IPS-NIHi7 (cell line): ENCODE measurements at regions not wholly inside any gene's neighbourhood (a gene's known extent, or its start where the extent isn't known, plus 50 kb on each side); places are given as distances from the start of the nearest gene placed in this dataset.

Source experiments
- DNase-seq: peaks from one replicate; pipeline ENCODE4 v3.0.0; 2012; ENCODE audit warnings: mixed read lengths; ENCODE audit errors: extremely low spot score

- DNase-seq, result no peak
Measured at GRCh38 chr13:24081387-24081786, 79.1 kb upstream of the SPATA13 start.

GRCh38 chr13:24083141-24083540 is 77.4 kb upstream of the SPATA13 start:
- DNase-seq, result no peak

- no peak for DNase-seq
Measured at GRCh38 chr13:24083722-24084421, 76.6 kb upstream of the SPATA13 start.

GRCh38 chr13:24085662-24086061 is 74.9 kb upstream of the SPATA13 start:
- DNase-seq, result no peak

- DNase-seq, result no peak
Measured at GRCh38 chr13:24086642-24087041, 73.9 kb upstream of the SPATA13 start.

DNA sequence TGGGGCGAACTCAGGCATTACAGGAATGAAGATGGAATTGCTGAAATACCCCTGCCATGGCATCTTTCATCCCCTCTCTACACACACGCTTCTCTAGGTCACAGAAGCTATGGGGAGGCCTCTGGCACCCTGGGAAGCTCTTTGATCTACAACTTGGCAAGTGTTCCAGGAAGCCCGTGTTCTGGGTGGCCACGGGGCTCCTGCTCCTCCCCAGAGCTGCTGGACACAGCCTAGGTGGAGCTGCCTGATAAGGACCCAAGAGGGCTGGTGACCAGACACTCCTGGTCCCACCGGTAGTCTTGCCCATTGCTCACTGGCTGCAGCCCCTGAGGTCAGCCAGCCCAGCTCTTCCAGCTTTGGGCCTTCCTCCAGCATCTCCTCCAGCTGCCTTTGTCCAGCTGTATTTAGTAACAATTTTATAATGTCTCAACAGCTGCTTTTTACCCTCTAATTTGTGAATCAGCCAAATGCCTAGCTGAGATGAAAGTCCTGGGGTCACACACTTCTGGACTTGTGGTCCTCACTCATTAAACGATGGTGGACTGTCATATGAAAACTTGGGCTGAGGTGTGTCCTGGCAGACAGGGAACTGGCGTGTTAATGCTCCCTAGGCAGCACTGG is 72.8 kb upstream of the SPATA13 start:
- DNase-seq, result no peak

DNA sequence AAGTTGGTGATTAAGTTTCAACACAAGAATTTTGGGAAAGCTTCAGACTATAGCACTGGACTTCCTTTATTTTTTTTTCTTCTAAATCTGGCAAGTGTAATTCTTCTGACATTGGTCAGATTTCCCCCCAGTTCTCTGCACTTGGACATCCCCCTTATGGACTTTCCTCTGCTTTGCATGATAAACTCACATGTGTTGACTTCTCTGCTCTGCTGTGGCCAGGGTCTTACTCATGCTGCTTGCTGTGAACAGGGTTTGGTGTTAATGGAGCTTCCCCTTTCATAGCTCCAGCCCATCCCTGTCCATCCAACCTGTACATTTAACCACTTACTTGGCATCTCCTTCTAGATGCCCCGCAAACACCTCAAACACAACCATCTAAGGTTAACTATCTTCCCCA is 70.5 kb upstream of the SPATA13 start:
- DNase-seq, result no peak

- DNase-seq, result no peak
Measured at GRCh38 chr13:24091080-24091479, 69.4 kb upstream of the SPATA13 start.

DNA sequence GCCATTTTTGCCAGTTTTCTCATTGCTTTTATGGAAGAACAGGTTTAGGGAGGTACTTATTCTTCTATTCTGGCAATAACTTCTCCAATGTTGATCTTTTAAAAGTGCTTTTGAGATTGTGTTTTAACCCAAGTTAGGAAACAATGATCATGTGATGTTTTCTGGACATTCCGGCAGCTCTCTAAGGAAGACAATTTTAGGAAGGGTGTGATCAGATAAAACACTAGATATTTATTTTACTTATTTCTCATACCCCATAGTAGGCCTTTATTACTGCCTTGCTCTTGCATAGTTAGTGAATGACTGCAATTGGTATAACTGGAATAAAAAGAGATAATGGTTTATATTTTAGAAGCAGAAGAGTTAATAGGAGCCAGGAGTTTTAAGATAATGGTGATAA is 68.4 kb upstream of the SPATA13 start:
- no peak for DNase-seq

GRCh38 chr13:24093047-24093446 is 67.5 kb upstream of the SPATA13 start:
- DNase-seq, result no peak

DNA sequence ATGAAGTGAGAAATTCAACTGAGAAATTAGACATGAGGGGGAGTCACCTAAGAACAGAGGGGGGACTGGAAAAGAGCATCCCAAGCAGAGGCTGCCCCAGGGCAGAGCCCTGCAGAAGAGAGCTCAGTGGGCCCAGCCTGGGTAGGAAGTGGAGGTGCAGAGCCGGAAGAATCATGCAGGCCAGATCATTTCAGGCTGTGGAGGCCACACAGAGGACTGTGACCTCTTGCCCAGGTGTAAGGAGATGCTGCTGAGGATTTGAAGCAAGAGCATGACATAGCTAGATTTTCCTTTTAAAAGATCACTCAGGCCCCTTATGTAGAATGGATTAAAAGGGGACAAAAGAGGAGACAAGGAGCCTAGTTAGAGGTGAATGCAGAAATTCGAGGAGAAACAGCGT is 63.9 kb upstream of the SPATA13 start:
- no peak for DNase-seq

GRCh38 chr13:24097064-24097463 is 63.5 kb upstream of the SPATA13 start:
- no peak for DNase-seq

GRCh38 chr13:24097667-24098066 is 62.9 kb upstream of the SPATA13 start:
- no peak for DNase-seq

DNA sequence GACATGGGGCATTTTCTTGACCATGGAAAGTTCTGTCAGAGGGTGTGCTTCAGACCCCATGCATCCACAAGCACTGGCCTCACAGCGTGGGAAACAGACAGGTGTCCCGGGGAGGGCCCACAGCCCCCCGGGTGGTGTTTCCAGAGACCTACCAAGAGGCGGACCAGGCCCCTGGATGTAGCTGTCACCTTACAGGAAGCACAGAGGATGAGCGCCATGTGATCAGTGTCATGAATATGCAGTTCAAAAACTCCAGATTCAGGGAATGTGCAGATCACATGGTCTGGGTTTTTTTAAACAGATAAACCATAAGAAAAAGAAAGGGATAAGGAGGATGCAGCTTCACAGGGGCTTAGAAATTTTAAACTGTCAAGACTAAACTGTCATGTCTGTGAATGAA is 61.0 kb upstream of the SPATA13 start:
- no peak for DNase-seq

- no peak for DNase-seq
Measured at GRCh38 chr13:24100188-24100587, 60.3 kb upstream of the SPATA13 start.

DNA sequence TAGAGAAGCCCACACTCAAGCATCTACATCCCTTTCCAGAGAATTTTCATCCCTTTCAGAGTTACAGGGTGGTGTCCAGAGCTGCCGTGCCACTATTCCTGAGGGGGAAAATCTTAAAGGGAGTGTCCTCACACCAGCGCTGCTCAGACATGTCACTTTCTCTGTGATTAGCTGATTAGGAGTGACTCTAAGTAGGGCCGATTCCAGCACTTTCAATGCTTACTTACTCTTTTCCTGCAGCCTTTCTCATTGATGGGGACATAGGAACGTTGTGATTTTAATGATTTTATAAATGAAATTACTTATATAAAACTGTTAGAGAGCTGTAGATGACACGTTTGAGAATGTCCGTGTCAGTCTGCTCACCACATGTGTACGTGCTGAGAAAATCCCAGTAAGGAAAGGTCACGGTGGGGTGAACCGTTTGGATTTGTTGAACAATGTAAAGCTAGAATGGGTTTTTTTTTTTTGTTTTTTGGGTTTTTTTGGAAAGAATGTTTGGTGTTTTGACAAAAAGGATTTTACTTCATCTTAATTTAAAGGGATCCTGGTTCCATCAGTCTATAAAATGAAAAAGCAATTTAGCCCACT is 56.6 kb upstream of the SPATA13 start:
- DNase-seq, result no peak

DNA sequence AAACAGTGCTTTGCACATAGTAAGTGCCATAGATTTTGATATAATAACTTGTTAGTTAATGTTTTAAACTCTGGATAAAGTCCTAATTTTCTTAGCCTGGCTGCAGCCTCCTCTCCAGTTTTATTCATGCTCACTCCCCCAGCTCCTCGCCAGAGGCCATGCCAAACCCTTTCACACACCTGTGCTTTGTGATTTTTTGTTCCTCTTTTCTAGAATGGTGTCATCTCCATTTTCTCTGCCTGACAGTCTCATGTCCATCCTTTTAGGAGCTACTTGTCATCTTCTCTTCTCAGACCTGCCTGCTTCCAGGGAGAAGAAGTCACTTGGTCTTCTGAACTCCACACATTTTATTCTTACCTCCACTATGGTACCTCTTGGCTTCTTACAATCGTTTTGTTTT is 55.8 kb upstream of the SPATA13 start:
- DNase-seq, result no peak

- DNase-seq, result no peak
Measured at GRCh38 chr13:24106429-24106828, 54.1 kb upstream of the SPATA13 start.

- no peak for DNase-seq
Measured at GRCh38 chr13:24107955-24108614, 52.4 kb upstream of the SPATA13 start.

- DNase-seq, result no peak
Measured at GRCh38 chr13:24108615-24108965, 51.9 kb upstream of the SPATA13 start.

DNA sequence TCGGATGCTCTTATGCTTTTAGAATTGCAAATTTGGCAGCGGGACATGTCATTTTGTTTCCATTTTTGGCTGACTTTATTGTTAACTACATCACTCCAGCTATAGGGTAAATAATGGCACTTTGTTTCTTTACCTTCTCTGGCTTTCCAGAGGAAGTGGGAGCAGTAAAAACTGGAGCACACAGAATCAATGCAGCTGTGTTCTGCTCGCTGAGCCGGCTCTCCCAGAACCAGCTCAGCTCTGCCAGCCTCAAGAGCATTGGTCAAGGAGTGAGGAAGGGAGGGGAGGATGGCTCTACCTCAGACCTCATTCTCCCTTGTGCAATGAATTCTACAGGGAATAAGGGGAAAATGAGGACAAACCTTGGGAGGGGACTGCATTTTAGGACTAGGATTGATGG is 50.5 kb upstream of the SPATA13 start:
- no peak for DNase-seq
